WTC11 (cell line): ENCODE measurements at regions not wholly inside any gene's neighbourhood (a gene's known extent, or its start where the extent isn't known, plus 50 kb on each side); places are given as distances from the start of the nearest gene placed in this dataset.
"Not testable (repeated sequence)": the region's sequence is repeated elsewhere in the genome, so short reads cannot be mapped to it uniquely, and the experiment has no call there.

Source experiments
- ATAC-seq: fragments of 200-7000 bp; cut with Tn5 transposase; 2 replicates; pipeline ENCODE4 v1.10.0; 2021; ENCODE audit warnings: mild to moderate bottlenecking, moderate library complexity
- CTCF ChIA-PET: fragments of 300-600 bp; sonication (Branson Sonifier 250); formaldehyde crosslinking; loops from one replicate; lab custom pipeline; 2021; ENCODE audit warnings: antibody characterized with exemption; lab: Charles Lee
- POLR2A ChIA-PET: fragments of 350-600 bp; sonication (Branson Sonifier 250); formaldehyde crosslinking; loops from one replicate; lab custom pipeline; 2021; ENCODE audit warnings: antibody characterized with exemption; lab: Charles Lee
- DNase-seq: peaks from one replicate; pipeline ENCODE4 v3.0.0; 2021; ENCODE audit warnings: low spot score
- H3K27ac Mint-ChIP-seq: 2 replicates; pipeline ENCODE4 v1.8.0; 2021; ENCODE audit warnings: mixed read lengths
- H3K27me3 Mint-ChIP-seq: 2 replicates; pipeline ENCODE4 v1.8.0; 2021; ENCODE audit warnings: low read depth, mild to moderate bottlenecking, moderate library complexity, mixed read lengths
- H3K36me3 Mint-ChIP-seq: 2 replicates; pipeline ENCODE4 v1.8.0; 2021; ENCODE audit warnings: mixed read lengths
- H3K4me1 Mint-ChIP-seq: 2 replicates; pipeline ENCODE4 v1.8.0; 2022; ENCODE audit warnings: mixed read lengths
- H3K4me3 Mint-ChIP-seq: 2 replicates; pipeline ENCODE4 v1.8.0; 2021; ENCODE audit warnings: mild to moderate bottlenecking, moderate library complexity, mixed read lengths
- H3K9me3 Mint-ChIP-seq: 2 replicates; pipeline ENCODE4 v1.8.0; 2021; ENCODE audit warnings: mixed read lengths
- CBFB ChIP-seq: sonication (generic); formaldehyde crosslinking; IDR thresholded peaks from 2 replicates; pipeline ENCODE4 v1.8.1; 2022; ENCODE audit warnings: mild to moderate bottlenecking, low read depth, missing genetic modification reagents
- EMX1 ChIP-seq: fragments of 250-450 bp; sonication (Bioruptor Pico); IDR thresholded peaks from 2 replicates; pipeline ENCODE4 v1.8.0; 2021; ENCODE audit warnings: mild to moderate bottlenecking
- FOXK1 ChIP-seq: sonication (generic); formaldehyde crosslinking; IDR thresholded peaks from 2 replicates; pipeline ENCODE4 v1.8.0; 2022; ENCODE audit warnings: mild to moderate bottlenecking, moderate library complexity, missing genetic modification reagents
- GRHL2 ChIP-seq: fragments of 250-450 bp; sonication (Bioruptor Pico); IDR thresholded peaks from 2 replicates; pipeline ENCODE4 v1.8.0; 2022; ENCODE audit warnings: mild to moderate bottlenecking, moderate library complexity; ENCODE audit not compliant: insufficient replicate concordance, severe bottlenecking
- MYBL2 ChIP-seq: sonication (generic); formaldehyde crosslinking; IDR thresholded peaks from 2 replicates; pipeline ENCODE4 v1.8.1; 2023; ENCODE audit warnings: mild to moderate bottlenecking, moderate library complexity, missing genetic modification reagents
- PRRX2 ChIP-seq: fragments of 250-450 bp; sonication (Bioruptor Pico); IDR thresholded peaks from 2 replicates; pipeline ENCODE4 v1.8.0; 2021; ENCODE audit warnings: mild to moderate bottlenecking
- SMAD4 ChIP-seq: sonication (generic); formaldehyde crosslinking; IDR thresholded peaks from 2 replicates; pipeline ENCODE4 v1.8.0; 2022; ENCODE audit warnings: mild to moderate bottlenecking, missing genetic modification reagents
- ZBTB21 ChIP-seq: sonication (generic); formaldehyde crosslinking; IDR thresholded peaks from 2 replicates; pipeline ENCODE4 v1.8.1; 2023; ENCODE audit warnings: mild to moderate bottlenecking, missing genetic modification reagents, borderline replicate concordance
- ZNF263 ChIP-seq: sonication (generic); formaldehyde crosslinking; IDR thresholded peaks from 2 replicates; pipeline ENCODE4 v1.8.1; 2022; ENCODE audit warnings: low read depth, mild to moderate bottlenecking, moderate library complexity, missing genetic modification reagents
- ZNF416 ChIP-seq: fragments of 250-450 bp; sonication (Bioruptor Pico); IDR thresholded peaks from 2 replicates; pipeline ENCODE4 v1.9.0; 2021; ENCODE audit warnings: mild to moderate bottlenecking, inconsistent platforms
- TF ChIP-seq, protein P1 (sequence below): sonication (generic); formaldehyde crosslinking; IDR thresholded peaks from 2 replicates; pipeline ENCODE4 v1.8.1; 2023; ENCODE audit warnings: mild to moderate bottlenecking, missing genetic modification reagents, moderate library complexity
- TF ChIP-seq, protein P2 (sequence below): fragments of 200-600 bp; IDR thresholded peaks from 2 replicates; pipeline ENCODE4 v1.8.0; 2022; ENCODE audit warnings: antibody characterized with exemption
- TF ChIP-seq, protein P3 (sequence below): sonication (generic); formaldehyde crosslinking; IDR thresholded peaks from 2 replicates; pipeline ENCODE4 v1.8.0; 2023; ENCODE audit warnings: missing genetic modification reagents
- TF ChIP-seq, protein P4 (sequence below): fragments of 250-450 bp; sonication (Bioruptor Pico); IDR thresholded peaks from 2 replicates; pipeline ENCODE4 v1.8.0; 2021; ENCODE audit warnings: mild to moderate bottlenecking
- TF ChIP-seq, protein P5 (sequence below): sonication (generic); formaldehyde crosslinking; IDR thresholded peaks from 2 replicates; pipeline ENCODE4 v1.8.1; 2023; ENCODE audit warnings: mild to moderate bottlenecking, missing genetic modification reagents, moderate library complexity
- TF ChIP-seq, protein P6 (sequence below): fragments of 250-450 bp; sonication (Bioruptor Pico); IDR thresholded peaks from 2 replicates; pipeline ENCODE4 v1.9.0; 2021; ENCODE audit warnings: mild to moderate bottlenecking
- TF ChIP-seq, protein P7 (sequence below): fragments of 250-450 bp; sonication (Bioruptor Pico); IDR thresholded peaks from 2 replicates; pipeline ENCODE4 v2.1.2; 2022; ENCODE audit warnings: mild to moderate bottlenecking, moderate library complexity

DNA sequence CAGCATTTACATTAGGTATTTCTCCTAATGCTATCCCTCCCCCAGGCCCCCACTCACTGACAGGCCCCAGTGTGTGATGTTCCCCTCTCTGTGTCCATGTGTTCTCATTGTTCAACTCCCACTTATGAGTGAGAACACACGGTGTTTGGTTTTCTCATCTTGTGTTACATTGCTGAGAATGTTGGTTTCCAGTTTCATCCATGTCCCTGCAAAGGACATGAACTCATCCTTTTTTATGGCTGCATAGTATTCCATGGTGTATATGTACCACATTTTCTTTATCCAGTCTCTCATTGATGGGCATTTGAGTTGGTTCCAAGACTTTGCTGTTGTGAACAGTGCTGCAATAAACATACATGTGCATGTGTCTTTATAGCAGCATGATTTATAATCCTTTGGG lies 73.0 kb upstream of the PAK3 start:
- H3K27ac Mint-ChIP-seq, CTCF ChIA-PET, H3K4me3 Mint-ChIP-seq, DNase-seq, POLR2A ChIA-PET, H3K27me3 Mint-ChIP-seq, ATAC-seq, H3K36me3 Mint-ChIP-seq: not testable (repeated sequence)
- Mint-ChIP-seq H3K9me3 (peaks cover 30% of the 10 kb centered on the region), H3K4me1 (peaks cover 14% of the 10 kb centered on the region)

DNA sequence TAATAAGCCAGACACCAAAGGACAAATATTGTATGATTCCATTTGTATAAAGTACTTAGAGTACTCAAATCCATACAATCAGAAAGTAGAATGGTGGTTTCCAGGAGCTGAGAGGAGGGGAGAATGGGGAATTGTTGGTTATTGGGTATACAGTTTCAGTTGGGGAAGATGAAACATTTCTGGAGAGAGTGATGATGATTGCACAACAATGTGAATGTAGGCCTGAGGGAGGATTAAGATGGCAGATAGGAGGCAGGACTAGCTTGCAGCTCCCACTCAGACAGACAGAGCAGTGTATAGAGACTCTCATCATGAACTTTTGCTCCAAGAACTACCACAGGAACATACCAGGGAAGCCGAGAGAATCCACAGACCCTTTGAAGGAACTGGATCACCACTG lies 75.7 kb upstream of the PAK3 start:
- Mint-ChIP-seq H3K4me3 (no peak overlapping the region), H3K36me3 (peaks cover 2% of the 10 kb centered on the region; the same call in 1 of the 2 replicates), H3K4me1 (peaks cover 14% of the 10 kb centered on the region), H3K27ac (no peak overlapping the region), H3K27me3 (no peaks in the 10 kb centered on the region), H3K9me3 (peaks cover 22% of the 10 kb centered on the region)
- DNase-seq (no peak), ATAC-seq (no peak)
- ChIA-PET POLR2A (no interaction called here), CTCF (interaction anchor here (1.3 kb wide), 1 partner anchor 33 kb away, joined by 5 read pairs; no protein-coding TSS in a partner anchor)
- no peak for TF ChIP-seq PRRX2 (CRISPR knock-in tag)
- TF ChIP-seq ZNF416 (CRISPR knock-in tag) = no peak
- TF ChIP-seq GRHL2 (CRISPR knock-in tag) = no peak
- TF ChIP-seq, protein P1, sequence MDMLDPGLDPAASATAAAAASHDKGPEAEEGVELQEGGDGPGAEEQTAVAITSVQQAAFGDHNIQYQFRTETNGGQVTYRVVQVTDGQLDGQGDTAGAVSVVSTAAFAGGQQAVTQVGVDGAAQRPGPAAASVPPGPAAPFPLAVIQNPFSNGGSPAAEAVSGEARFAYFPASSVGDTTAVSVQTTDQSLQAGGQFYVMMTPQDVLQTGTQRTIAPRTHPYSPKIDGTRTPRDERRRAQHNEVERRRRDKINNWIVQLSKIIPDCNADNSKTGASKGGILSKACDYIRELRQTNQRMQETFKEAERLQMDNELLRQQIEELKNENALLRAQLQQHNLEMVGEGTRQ (CRISPR knock-in tag) = no peak
- no peak for TF ChIP-seq ZNF263 (CRISPR knock-in tag)
- TF ChIP-seq, protein P2, sequence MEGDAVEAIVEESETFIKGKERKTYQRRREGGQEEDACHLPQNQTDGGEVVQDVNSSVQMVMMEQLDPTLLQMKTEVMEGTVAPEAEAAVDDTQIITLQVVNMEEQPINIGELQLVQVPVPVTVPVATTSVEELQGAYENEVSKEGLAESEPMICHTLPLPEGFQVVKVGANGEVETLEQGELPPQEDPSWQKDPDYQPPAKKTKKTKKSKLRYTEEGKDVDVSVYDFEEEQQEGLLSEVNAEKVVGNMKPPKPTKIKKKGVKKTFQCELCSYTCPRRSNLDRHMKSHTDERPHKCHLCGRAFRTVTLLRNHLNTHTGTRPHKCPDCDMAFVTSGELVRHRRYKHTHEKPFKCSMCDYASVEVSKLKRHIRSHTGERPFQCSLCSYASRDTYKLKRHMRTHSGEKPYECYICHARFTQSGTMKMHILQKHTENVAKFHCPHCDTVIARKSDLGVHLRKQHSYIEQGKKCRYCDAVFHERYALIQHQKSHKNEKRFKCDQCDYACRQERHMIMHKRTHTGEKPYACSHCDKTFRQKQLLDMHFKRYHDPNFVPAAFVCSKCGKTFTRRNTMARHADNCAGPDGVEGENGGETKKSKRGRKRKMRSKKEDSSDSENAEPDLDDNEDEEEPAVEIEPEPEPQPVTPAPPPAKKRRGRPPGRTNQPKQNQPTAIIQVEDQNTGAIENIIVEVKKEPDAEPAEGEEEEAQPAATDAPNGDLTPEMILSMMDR = no peak
- no peak for TF ChIP-seq MYBL2 (CRISPR knock-in tag)
- TF ChIP-seq, protein P3, sequence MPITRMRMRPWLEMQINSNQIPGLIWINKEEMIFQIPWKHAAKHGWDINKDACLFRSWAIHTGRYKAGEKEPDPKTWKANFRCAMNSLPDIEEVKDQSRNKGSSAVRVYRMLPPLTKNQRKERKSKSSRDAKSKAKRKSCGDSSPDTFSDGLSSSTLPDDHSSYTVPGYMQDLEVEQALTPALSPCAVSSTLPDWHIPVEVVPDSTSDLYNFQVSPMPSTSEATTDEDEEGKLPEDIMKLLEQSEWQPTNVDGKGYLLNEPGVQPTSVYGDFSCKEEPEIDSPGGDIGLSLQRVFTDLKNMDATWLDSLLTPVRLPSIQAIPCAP = no peak
- no peak for TF ChIP-seq SMAD4 (CRISPR knock-in tag)
- TF ChIP-seq, protein P4, sequence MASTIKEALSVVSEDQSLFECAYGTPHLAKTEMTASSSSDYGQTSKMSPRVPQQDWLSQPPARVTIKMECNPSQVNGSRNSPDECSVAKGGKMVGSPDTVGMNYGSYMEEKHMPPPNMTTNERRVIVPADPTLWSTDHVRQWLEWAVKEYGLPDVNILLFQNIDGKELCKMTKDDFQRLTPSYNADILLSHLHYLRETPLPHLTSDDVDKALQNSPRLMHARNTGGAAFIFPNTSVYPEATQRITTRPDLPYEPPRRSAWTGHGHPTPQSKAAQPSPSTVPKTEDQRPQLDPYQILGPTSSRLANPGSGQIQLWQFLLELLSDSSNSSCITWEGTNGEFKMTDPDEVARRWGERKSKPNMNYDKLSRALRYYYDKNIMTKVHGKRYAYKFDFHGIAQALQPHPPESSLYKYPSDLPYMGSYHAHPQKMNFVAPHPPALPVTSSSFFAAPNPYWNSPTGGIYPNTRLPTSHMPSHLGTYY (CRISPR knock-in tag) = no peak
- TF ChIP-seq CBFB (CRISPR knock-in tag) = no peak

DNA sequence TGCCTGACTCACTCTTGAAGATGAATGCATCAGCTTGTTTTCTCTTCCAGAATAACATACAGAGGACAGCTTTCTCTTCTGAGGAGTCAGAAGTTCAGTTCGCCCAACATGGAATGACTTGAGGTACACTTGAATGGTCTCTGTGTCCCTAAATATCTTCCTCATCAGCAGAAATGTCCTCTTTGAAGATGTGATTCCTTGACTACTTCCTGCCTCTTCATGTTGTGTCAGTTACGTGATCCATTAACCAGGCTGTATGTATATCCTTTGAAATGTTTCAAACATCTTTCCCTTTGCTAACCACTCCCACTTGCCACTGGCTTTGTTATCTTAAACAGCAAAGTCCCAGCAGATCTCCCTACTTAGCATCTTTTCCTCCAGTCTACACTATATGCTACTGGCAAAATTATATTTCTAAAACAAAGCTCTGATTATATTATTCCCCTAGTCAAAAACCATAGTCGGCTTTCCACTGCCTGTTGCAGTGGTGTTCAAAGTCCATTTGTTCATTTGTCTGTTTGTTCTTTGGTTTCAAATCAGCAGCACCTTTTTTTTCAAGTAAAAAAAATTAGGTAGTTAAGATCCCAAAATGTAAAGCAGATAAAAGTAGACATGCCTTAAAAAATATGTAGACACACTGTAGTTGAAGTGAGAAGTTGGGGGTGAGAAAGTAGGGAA lies 82.1 kb upstream of the PAK3 start:
- CTCF ChIA-PET = no interaction called here
- H3K27me3 Mint-ChIP-seq = no peaks in the 10 kb centered on the region
- no peak overlapping the region for H3K4me3 Mint-ChIP-seq
- ATAC-seq (no peak), DNase-seq (no peak)
- H3K27ac Mint-ChIP-seq = no peak overlapping the region
- TF ChIP-seq FOXK1 = no peak
- no peak for TF ChIP-seq EMX1 (CRISPR knock-in tag)
- TF ChIP-seq, protein P5, sequence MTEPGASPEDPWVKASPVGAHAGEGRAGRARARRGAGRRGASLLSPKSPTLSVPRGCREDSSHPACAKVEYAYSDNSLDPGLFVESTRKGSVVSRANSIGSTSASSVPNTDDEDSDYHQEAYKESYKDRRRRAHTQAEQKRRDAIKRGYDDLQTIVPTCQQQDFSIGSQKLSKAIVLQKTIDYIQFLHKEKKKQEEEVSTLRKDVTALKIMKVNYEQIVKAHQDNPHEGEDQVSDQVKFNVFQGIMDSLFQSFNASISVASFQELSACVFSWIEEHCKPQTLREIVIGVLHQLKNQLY (CRISPR knock-in tag) = no peak
- TF ChIP-seq, protein P6, sequence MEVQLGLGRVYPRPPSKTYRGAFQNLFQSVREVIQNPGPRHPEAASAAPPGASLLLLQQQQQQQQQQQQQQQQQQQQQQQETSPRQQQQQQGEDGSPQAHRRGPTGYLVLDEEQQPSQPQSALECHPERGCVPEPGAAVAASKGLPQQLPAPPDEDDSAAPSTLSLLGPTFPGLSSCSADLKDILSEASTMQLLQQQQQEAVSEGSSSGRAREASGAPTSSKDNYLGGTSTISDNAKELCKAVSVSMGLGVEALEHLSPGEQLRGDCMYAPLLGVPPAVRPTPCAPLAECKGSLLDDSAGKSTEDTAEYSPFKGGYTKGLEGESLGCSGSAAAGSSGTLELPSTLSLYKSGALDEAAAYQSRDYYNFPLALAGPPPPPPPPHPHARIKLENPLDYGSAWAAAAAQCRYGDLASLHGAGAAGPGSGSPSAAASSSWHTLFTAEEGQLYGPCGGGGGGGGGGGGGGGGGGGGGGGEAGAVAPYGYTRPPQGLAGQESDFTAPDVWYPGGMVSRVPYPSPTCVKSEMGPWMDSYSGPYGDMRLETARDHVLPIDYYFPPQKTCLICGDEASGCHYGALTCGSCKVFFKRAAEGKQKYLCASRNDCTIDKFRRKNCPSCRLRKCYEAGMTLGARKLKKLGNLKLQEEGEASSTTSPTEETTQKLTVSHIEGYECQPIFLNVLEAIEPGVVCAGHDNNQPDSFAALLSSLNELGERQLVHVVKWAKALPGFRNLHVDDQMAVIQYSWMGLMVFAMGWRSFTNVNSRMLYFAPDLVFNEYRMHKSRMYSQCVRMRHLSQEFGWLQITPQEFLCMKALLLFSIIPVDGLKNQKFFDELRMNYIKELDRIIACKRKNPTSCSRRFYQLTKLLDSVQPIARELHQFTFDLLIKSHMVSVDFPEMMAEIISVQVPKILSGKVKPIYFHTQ (CRISPR knock-in tag) = no peak
- TF ChIP-seq, protein P7, sequence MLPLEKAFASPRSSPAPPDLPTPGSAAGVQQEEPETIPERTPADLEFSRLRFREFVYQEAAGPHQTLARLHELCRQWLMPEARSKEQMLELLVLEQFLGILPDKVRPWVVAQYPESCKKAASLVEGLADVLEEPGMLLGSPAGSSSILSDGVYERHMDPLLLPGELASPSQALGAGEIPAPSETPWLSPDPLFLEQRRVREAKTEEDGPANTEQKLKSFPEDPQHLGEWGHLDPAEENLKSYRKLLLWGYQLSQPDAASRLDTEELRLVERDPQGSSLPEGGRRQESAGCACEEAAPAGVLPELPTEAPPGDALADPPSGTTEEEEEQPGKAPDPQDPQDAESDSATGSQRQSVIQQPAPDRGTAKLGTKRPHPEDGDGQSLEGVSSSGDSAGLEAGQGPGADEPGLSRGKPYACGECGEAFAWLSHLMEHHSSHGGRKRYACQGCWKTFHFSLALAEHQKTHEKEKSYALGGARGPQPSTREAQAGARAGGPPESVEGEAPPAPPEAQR = no peak
- no peak for TF ChIP-seq SMAD4 (CRISPR knock-in tag)
- TF ChIP-seq ZBTB21 = no peak
- peaks cover 19% of the 10 kb centered on the region for H3K4me1 Mint-ChIP-seq
- H3K9me3 Mint-ChIP-seq = peaks cover 9% of the 10 kb centered on the region; the same call in 1 of the 2 replicates
- no peaks in the 10 kb centered on the region for H3K36me3 Mint-ChIP-seq
- POLR2A ChIA-PET = no interaction called here
